Esophagus squamous epithelium (tissue), 5 donors: ENCODE measurements at regions not wholly inside any gene's neighbourhood (a gene's known extent, or its start where the extent isn't known, plus 50 kb on each side); places are given as distances from the start of the nearest gene placed in this dataset.

ENCODE experiments used
- DNase-seq: peaks from one replicate; lab custom pipeline; 2025; lab: John Stamatoyannopoulos, UW
- H3K27ac ChIP-seq, 4 donors: fragments of 200-600 bp; sonication (generic); one replicate each; pipeline ENCODE4 v1.5.1; 2016 to 2019; ENCODE audit warnings: mild to moderate bottlenecking in 1 of 4
- H3K27me3 ChIP-seq, 4 donors: fragments of 200-600 bp; sonication (generic); 1 replicate in 3 of 4; 2 replicates in 1 of 4; pipeline versions ENCODE4 v1.5.1 to v1.6.0; 2017 to 2021; ENCODE audit warnings: antibody characterized with exemption in 1 of 4
- H3K36me3 ChIP-seq, 3 donors: fragments of 200-600 bp; sonication (generic); one replicate each; pipeline ENCODE4 v1.5.1; 2016 to 2019
- H3K4me1 ChIP-seq, 3 donors: fragments of 200-600 bp; sonication (generic); one replicate each; pipeline ENCODE4 v1.5.1; 2017 to 2019
- H3K4me3 ChIP-seq, 4 donors: fragments of 200-600 bp; sonication (generic); 1 replicate in 3 of 4; 2 replicates in 1 of 4; pipeline ENCODE4 v1.5.1; 2016 to 2019; ENCODE audit warnings: mild to moderate bottlenecking in 2 of 4, moderate library complexity in 1 of 4
- H3K9me3 ChIP-seq, 3 donors: fragments of 200-600 bp; sonication (generic); one replicate each; pipeline ENCODE4 v1.5.1; 2016 to 2019
- POLR2A ChIP-seq, 4 donors: fragments of 450-650 bp; IDR thresholded peaks; one replicate each; pipeline ENCODE4 v1.6.1; 2017; ENCODE audit warnings: antibody characterized with exemption in 4 of 4, mild to moderate bottlenecking in 4 of 4, moderate library complexity in 3 of 4
- WGBS, 2 donors: methylation state at CpG; one replicate each; pipeline ENCODE4 v1.1.5; 2018; 5-methylcytosine and 5-hydroxymethylcytosine counted together
- intact Hi-C: fragments of 100-400 bp; cut with DNase I; formaldehyde crosslinking; loops from one replicate; pipeline ENCODE4 v1.15.0; 2022
- TF ChIP-seq, protein P1 (sequence below), 6 experiments: fragments of 450-650 bp in 4 of 6; fragments of 200-600 bp in 2 of 6; sonication (generic) in 2 of 6; IDR thresholded peaks; one replicate each; pipeline ENCODE4 v1.5.1; 2016 to 2019; ENCODE audit warnings: antibody characterized with exemption in 6 of 6, mild to moderate bottlenecking in 4 of 6, moderate library complexity in 4 of 6
- donor health status: DM: yes; HTN: yes; CAD: no.

DNA sequence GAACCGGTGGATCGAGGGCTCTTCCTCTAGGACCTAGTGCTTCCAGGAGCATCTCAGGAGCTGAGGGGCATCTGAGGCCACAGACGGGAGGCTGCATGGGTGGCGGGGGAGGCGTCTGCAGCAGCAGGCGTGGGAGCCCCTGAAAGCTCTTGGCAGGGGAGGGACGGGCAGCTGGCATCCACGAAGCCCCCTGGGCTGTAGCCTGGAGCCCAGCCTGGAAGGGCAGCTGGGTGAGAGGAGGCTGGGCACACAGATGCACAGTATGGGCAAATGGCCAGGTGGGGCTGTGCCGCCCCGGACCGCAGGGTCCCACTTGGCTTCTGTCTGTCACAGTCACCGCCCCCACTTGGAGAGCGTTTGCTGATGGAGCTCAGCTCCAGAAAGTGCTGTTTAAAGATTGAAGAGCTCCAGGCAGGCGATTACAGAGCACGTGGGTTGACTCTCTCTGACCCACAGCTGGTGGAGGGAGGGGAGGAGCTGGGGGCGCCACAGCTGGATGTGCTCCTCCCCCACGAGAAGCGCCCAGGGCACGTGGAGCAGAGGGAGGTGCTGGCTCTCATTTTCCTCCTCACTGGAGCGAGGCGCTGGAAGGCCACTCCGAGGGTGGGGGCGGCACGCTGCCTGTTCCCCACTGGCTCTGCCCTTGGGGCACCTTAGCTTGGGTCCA lies 155.0 kb upstream of the C14orf180 start:
- TF ChIP-seq, protein P1, sequence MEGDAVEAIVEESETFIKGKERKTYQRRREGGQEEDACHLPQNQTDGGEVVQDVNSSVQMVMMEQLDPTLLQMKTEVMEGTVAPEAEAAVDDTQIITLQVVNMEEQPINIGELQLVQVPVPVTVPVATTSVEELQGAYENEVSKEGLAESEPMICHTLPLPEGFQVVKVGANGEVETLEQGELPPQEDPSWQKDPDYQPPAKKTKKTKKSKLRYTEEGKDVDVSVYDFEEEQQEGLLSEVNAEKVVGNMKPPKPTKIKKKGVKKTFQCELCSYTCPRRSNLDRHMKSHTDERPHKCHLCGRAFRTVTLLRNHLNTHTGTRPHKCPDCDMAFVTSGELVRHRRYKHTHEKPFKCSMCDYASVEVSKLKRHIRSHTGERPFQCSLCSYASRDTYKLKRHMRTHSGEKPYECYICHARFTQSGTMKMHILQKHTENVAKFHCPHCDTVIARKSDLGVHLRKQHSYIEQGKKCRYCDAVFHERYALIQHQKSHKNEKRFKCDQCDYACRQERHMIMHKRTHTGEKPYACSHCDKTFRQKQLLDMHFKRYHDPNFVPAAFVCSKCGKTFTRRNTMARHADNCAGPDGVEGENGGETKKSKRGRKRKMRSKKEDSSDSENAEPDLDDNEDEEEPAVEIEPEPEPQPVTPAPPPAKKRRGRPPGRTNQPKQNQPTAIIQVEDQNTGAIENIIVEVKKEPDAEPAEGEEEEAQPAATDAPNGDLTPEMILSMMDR (IDR thresholded peaks at IDR 0.05): no peak
- TF ChIP-seq POLR2A (IDR thresholded peaks at IDR 0.05): no peak
- H3K4me1 ChIP-seq: peaks cover 0 to 7% (median 0%) of the 10 kb centered on the region in 3 donors
- H3K36me3 ChIP-seq: no peaks in the 10 kb centered on the region
- H3K27me3 ChIP-seq: peaks cover 0 to 26% (median 0%) of the 10 kb centered on the region in 4 donors
- no peak overlapping the region for H3K4me3 ChIP-seq
- intact Hi-C loops: no loop called here
- WGBS, 2 donors: 31 to 53% methylated on average over 6 to 7 of the region's 24 CpGs
- DNase-seq: no peak
- H3K9me3 ChIP-seq: no peaks in the 10 kb centered on the region
- no peak overlapping the region for H3K27ac ChIP-seq

DNA sequence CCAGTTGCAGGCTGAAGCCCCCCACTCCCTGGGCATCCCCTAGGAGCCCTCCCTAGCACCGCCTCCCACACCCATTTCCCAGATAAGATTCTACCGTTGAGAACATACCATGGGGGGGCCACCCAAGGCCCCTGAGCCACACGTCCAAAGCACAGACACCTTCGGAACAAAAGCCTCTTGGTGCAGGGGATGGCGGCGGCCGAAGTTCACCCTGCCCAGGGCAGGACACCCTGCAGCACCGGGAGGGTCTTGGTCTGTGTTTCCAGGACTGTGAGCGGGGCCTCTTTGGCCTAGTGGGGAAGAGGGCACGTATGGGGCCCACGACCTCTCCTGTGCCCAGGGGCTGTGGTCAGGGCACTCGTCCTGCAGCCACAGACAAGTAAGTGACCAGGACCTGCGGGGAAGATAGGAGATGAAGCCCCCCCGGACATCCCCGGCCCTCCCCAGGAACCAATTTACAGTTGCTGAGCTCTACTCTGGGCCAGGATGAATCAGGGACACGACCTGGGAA lies 154.3 kb upstream of the C14orf180 start:
- intact Hi-C loops: no loop called here
- Histone ChIP-seq H3K36me3 (no peaks in the 10 kb centered on the region), H3K27ac (no peak overlapping the region), H3K4me1 (peaks cover 0 to 7% (median 0%) of the 10 kb centered on the region in 3 donors), H3K4me3 (no peak overlapping the region), H3K27me3 (peaks cover 0 to 28% (median 0%) of the 10 kb centered on the region in 4 donors), H3K9me3 (no peaks in the 10 kb centered on the region)
- no peak for TF ChIP-seq POLR2A (IDR thresholded peaks at IDR 0.05)
- TF ChIP-seq, protein P1 (IDR thresholded peaks at IDR 0.05): no peak
- DNase-seq: no peak
- 50 to 71% methylated on average over 1 to 4 of the region's 16 CpGs for WGBS, 2 donors

DNA sequence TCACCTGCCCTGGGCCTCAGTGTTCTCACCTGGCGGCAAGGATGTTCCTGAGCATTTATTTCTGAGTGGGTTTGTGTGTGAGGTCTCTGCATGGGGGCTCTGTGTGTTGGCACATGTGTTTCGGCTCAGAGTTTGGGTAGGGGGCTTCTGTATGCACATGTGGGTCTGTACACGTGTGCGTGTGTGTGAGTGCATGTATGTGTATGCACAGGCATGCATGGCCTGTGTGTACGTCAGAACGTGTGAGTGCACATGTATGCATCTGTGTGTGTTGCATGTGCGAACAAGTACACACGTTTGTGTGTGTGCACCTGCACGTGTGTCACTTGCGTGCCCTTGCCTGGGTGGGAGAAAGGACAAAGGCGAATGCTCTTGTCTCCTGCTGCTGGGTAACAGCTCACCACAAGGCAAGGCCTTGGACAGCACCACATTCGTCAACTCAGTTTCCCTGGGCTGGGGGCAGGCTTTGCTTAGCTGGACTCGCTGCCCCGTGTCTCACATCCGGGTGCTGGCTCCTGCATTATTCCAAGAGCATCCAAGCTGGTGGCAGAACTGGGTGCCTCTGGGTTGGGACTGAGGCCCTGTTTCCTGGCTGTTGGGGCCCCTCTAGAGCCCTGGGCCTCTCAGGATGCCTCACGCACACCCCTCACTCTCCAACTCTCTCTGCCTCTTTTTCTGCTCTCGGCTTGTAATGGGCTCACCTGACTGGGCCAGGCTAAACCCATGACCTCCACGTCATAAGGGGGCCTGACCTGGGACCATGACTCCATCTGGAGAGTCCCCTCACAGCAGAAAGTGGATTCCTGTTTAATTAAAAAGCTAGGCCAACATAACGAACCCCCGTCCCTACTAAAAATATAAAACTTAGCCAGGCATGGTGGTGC lies 153.6 kb upstream of the C14orf180 start:
- TF ChIP-seq, protein P1 (IDR thresholded peaks at IDR 0.05): no peak
- TF ChIP-seq POLR2A (IDR thresholded peaks at IDR 0.05): no peak
- intact Hi-C loops: no loop called here
- no peaks in the 10 kb centered on the region for H3K9me3 ChIP-seq
- DNase-seq: no peak
- no peaks in the 10 kb centered on the region for H3K36me3 ChIP-seq
- peaks cover 0 to 28% (median 0%) of the 10 kb centered on the region in 4 donors for H3K27me3 ChIP-seq
- H3K27ac ChIP-seq: no peak overlapping the region
- 73 to 87% methylated on average over 3 to 15 of the region's 20 CpGs for WGBS, 2 donors
- H3K4me3 ChIP-seq: no peak overlapping the region
- peaks cover 0 to 7% (median 0%) of the 10 kb centered on the region in 3 donors for H3K4me1 ChIP-seq

DNA sequence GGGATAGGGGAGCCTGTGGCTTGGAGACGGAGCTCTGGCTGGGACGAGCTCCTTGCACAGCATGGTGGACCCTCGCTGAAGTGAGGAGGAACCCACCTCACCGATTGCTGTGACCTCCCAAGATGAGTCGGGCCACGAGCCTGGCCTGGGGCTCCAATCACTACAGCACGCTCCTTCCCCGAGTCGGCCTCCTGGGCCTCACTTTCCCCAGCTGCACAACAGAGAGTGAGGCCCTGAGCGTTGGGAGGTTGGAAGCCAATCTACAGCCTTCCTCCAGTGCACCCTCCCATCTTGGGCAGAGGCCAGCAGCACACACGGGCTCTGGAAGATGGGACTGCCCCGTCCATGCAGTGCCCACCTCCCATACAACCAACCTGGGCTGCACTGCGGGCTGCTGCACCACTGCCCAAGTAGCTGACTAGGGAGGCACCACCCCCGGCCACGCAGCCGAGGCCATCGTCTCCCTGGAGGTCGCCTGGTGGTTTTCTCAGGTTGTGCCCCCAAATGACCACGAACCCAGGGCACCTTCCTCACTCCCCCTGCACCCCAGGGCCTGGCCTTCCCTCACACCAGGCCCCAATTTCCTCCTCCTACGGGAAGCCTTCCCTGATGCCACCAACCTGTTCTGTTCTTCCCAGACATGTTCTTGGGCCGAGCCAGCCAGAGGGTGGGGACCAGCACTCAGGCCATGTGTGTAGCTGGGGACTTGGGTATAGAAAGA lies 152.3 kb upstream of the C14orf180 start:
- no peaks in the 10 kb centered on the region for H3K9me3 ChIP-seq
- peaks cover 0 to 31% (median 0%) of the 10 kb centered on the region in 4 donors for H3K27me3 ChIP-seq
- TF ChIP-seq POLR2A (IDR thresholded peaks at IDR 0.05): no peak
- TF ChIP-seq, protein P1 (IDR thresholded peaks at IDR 0.05): no peak
- DNase-seq: no peak
- 64 to 67% methylated on average over 4 of the region's 21 CpGs for WGBS, 2 donors
- H3K4me3 ChIP-seq: no peak overlapping the region
- intact Hi-C loops: no loop called here
- H3K4me1 ChIP-seq: peaks cover 0 to 7% (median 0%) of the 10 kb centered on the region in 3 donors
- no peaks in the 10 kb centered on the region for H3K36me3 ChIP-seq
- no peak overlapping the region for H3K27ac ChIP-seq
